H1 (cell line): ENCODE measurements at regions not wholly inside any gene's neighbourhood (a gene's known extent, or its start where the extent isn't known, plus 50 kb on each side); places are given as distances from the start of the nearest gene placed in this dataset.

Source experiments
- CTCF ChIA-PET: fragments of 300-600 bp; sonication (Branson Sonifier 250); formaldehyde crosslinking; loops from one replicate; lab custom pipeline; 2021; ENCODE audit not compliant: partially characterized antibody; lab: Charles Lee
- POLR2A ChIA-PET: fragments of 300-600 bp; sonication (Branson Sonifier 250); formaldehyde crosslinking; loops from one replicate; lab custom pipeline; 2021; ENCODE audit warnings: inconsistent platforms; ENCODE audit not compliant: partially characterized antibody; lab: Charles Lee
- DNase-seq, 2 experiments: peaks; one replicate each; pipeline versions ENCODE4 v3.0.0 to v3.0.0-alpha.2; 2010 to 2022; ENCODE audit warnings: low spot score in 2 of 2, low read depth in 1 of 2, mixed read lengths in 1 of 2
- FAIRE-seq: peaks from 2 replicates; lab custom pipeline; 2011; peaks lifted over from hg19 to GRCh38; lab: Jason Lieb, UNC
- H2AFZ ChIP-seq: 2 replicates; pipeline ENCODE4 v1.8.1; 2012; ENCODE audit warnings: low read length, inconsistent platforms
- H2AK5ac ChIP-seq: 2 replicates; pipeline ENCODE4 v1.6.1; 2013; ENCODE audit warnings: low read depth, low read length
- H2BK120ac ChIP-seq: replicated peaks from 2 replicates; pipeline ENCODE3; 2013; ENCODE audit warnings: low read depth, low read length, inconsistent platforms
- H2BK12ac ChIP-seq: 2 replicates; pipeline ENCODE4 v1.6.1; 2013; ENCODE audit warnings: low read depth, low read length
- H2BK15ac ChIP-seq: 2 replicates; pipeline ENCODE4 v1.6.1; 2013; ENCODE audit warnings: low read length
- H2BK20ac ChIP-seq: 2 replicates; pipeline ENCODE4 v1.6.1; 2013; ENCODE audit warnings: low read length
- H2BK5ac ChIP-seq: 2 replicates; pipeline ENCODE4 v1.6.1; 2013; ENCODE audit warnings: low read depth, low read length
- H3K14ac ChIP-seq: 2 replicates; pipeline ENCODE4 v1.6.1; 2013; ENCODE audit warnings: inconsistent platforms; ENCODE audit not compliant: insufficient read length
- H3K18ac ChIP-seq: 2 replicates; pipeline ENCODE4 v1.6.1; 2013; ENCODE audit warnings: low read length; ENCODE audit errors: extremely low read depth
- H3K23ac ChIP-seq: 2 replicates; pipeline ENCODE4 v1.6.1; 2013; ENCODE audit warnings: inconsistent platforms; ENCODE audit not compliant: insufficient read length
- H3K23me2 ChIP-seq: 2 replicates; pipeline ENCODE4 v1.6.1; 2013; ENCODE audit warnings: low read depth, low read length
- H3K27ac ChIP-seq: 2 replicates; pipeline ENCODE4 v1.6.1; 2011; ENCODE audit warnings: low read depth, low read length, inconsistent platforms
- H3K27me3 ChIP-seq, 4 experiments: replicated peaks in 1 of 4; 1 replicate in 1 of 4; 2 replicates in 3 of 4; pipeline versions ENCODE4 v1.6.1 to v1.8.1; 2011 to 2013; ENCODE audit warnings: low read length in 3 of 4, mild to moderate bottlenecking in 3 of 4, inconsistent platforms in 2 of 4, mixed read lengths in 2 of 4, moderate library complexity in 1 of 4; ENCODE audit not compliant: control insufficient read depth in 3 of 4, insufficient read depth in 3 of 4; ENCODE audit errors: extremely low read depth in 1 of 4
- H3K36me3 ChIP-seq, 4 experiments: 2 replicates each; pipeline versions ENCODE4 v1.6.1 to v1.8.1; 2011 to 2013; ENCODE audit warnings: mild to moderate bottlenecking in 4 of 4, low read length in 3 of 4, moderate library complexity in 2 of 4, control low read depth in 1 of 4, inconsistent platforms in 1 of 4; ENCODE audit not compliant: insufficient read depth in 4 of 4, control insufficient read depth in 2 of 4
- H3K4ac ChIP-seq: replicated peaks from 2 replicates; pipeline ENCODE3; 2013; ENCODE audit warnings: low read length, low read depth, mixed read lengths, inconsistent platforms; ENCODE audit not compliant: insufficient read length
- H3K4me1 ChIP-seq, 4 experiments: replicated peaks in 1 of 4; 1 replicate in 1 of 4; 2 replicates in 3 of 4; pipeline versions ENCODE4 v1.6.1 to v1.8.1; 2011 to 2013; ENCODE audit warnings: low read length in 3 of 4, inconsistent platforms in 2 of 4, mixed read lengths in 1 of 4; ENCODE audit not compliant: insufficient read depth in 4 of 4, control insufficient read depth in 3 of 4
- H3K4me2 ChIP-seq, 2 experiments: 2 replicates each; pipeline versions ENCODE4 v1.6.1 to v1.8.1; 2011 to 2013; ENCODE audit warnings: low read depth in 2 of 2, low read length in 2 of 2, control low read depth in 1 of 2, inconsistent platforms in 1 of 2, mild to moderate bottlenecking in 1 of 2; ENCODE audit not compliant: insufficient read depth in 1 of 2
- H3K4me3 ChIP-seq, 4 experiments: fragments of 200-600, 300-600 bp in 1 of 4; sonication (generic), shearing (Covaris generic), sonication (Bioruptor Twin) in 1 of 4; 2 replicates each; pipeline versions ENCODE4 v1.5.1 to v1.8.1; 2011 to 2016; ENCODE audit warnings: low read length in 4 of 4, low read depth in 3 of 4, control low read depth in 2 of 4, inconsistent platforms in 2 of 4, mild to moderate bottlenecking in 2 of 4, mixed read lengths in 1 of 4, moderate library complexity in 1 of 4; ENCODE audit not compliant: insufficient read depth in 2 of 4; ENCODE audit errors: extremely low read depth in 1 of 4
- H3K56ac ChIP-seq: replicated peaks from 2 replicates; pipeline ENCODE3; 2013; ENCODE audit warnings: low read depth, mild to moderate bottlenecking, mixed read lengths, low read length, inconsistent platforms; ENCODE audit not compliant: insufficient read length
- H3K79me1 ChIP-seq: 2 replicates; pipeline ENCODE4 v1.6.1; 2013; ENCODE audit warnings: low read depth, low read length, control low read depth
- H3K79me2 ChIP-seq, 2 experiments: 2 replicates each; pipeline versions ENCODE4 v1.6.1 to v1.8.1; 2012 to 2013; ENCODE audit warnings: low read length in 2 of 2, mild to moderate bottlenecking in 2 of 2, inconsistent platforms in 1 of 2; ENCODE audit not compliant: insufficient read depth in 2 of 2, control insufficient read depth in 1 of 2
- H3K9ac ChIP-seq, 4 experiments: replicated peaks in 1 of 4; 1 replicate in 1 of 4; 2 replicates in 3 of 4; pipeline versions ENCODE4 v1.6.1 to v1.8.1; 2011 to 2013; ENCODE audit warnings: low read depth in 3 of 4, low read length in 3 of 4, control low read depth in 2 of 4, mild to moderate bottlenecking in 2 of 4, moderate library complexity in 2 of 4, inconsistent platforms in 1 of 4; ENCODE audit errors: extremely low read depth in 1 of 4
- H3K9me3 ChIP-seq, 2 experiments: 2 replicates each; pipeline versions ENCODE4 v1.6.1 to v1.8.1; 2012 to 2013; ENCODE audit warnings: mild to moderate bottlenecking in 2 of 2, moderate library complexity in 2 of 2, control low read depth in 1 of 2, inconsistent platforms in 1 of 2, low read depth in 1 of 2, low read length in 1 of 2, mixed read lengths in 1 of 2; ENCODE audit not compliant: insufficient read depth in 2 of 2
- H4K20me1 ChIP-seq, 2 experiments: replicated peaks in 1 of 2; 2 replicates each; pipeline versions ENCODE3 to v1.8.1; 2011 to 2013; ENCODE audit warnings: inconsistent platforms in 2 of 2, low read length in 2 of 2, mild to moderate bottlenecking in 1 of 2; ENCODE audit not compliant: insufficient read depth in 2 of 2, control insufficient read depth in 1 of 2
- H4K5ac ChIP-seq: 2 replicates; pipeline ENCODE4 v1.6.1; 2013; ENCODE audit warnings: low read length, low read depth, mixed read lengths, inconsistent platforms; ENCODE audit not compliant: insufficient read length
- H4K8ac ChIP-seq: 2 replicates; pipeline ENCODE4 v1.8.0; 2013; ENCODE audit warnings: mild to moderate bottlenecking, moderate library complexity, low read length, inconsistent platforms; ENCODE audit not compliant: insufficient read depth; ENCODE audit errors: extremely low read depth
- H4K91ac ChIP-seq: replicated peaks from 2 replicates; pipeline ENCODE3; 2013; ENCODE audit warnings: low read length, mixed read lengths, inconsistent platforms; ENCODE audit not compliant: insufficient read length
- ASH2L ChIP-seq: fragments of 200-600, 300-600 bp; sonication (generic); IDR thresholded peaks from one replicate; pipeline ENCODE4 v1.7.1; 2017; ENCODE audit warnings: low read length
- ATF2 ChIP-seq: IDR thresholded peaks from 2 replicates; pipeline ENCODE4 v1.6.1; 2012; ENCODE audit warnings: low read length, inconsistent platforms
- BCL11A ChIP-seq, 2 experiments: IDR thresholded peaks; one replicate each; pipeline ENCODE4 v1.6.1; 2011; ENCODE audit warnings: low read depth in 2 of 2, low read length in 2 of 2, mild to moderate bottlenecking in 2 of 2
- E2F6 ChIP-seq: IDR thresholded peaks from 2 replicates; pipeline ENCODE4 v1.6.1; 2012; ENCODE audit warnings: inconsistent platforms
- KDM5A ChIP-seq: fragments of 200-600 bp; IDR thresholded peaks from 2 replicates; pipeline ENCODE4 v1.7.1; 2012; ENCODE audit warnings: mild to moderate bottlenecking, low read length, inconsistent platforms, mixed read lengths
- MAFK ChIP-seq: IDR thresholded peaks from 2 replicates; pipeline ENCODE4 v1.6.1; 2012; ENCODE audit warnings: low read depth, mild to moderate bottlenecking, improper control_type of control experiment, low read length
- NRF1 ChIP-seq: IDR thresholded peaks from 2 replicates; pipeline ENCODE4 v1.6.1; 2011; ENCODE audit warnings: mild to moderate bottlenecking, low read depth, low read length, improper control_type of control experiment
- POLR2AphosphoS5 ChIP-seq: IDR thresholded peaks from 2 replicates; pipeline ENCODE4 v1.6.1; 2011; ENCODE audit warnings: low read depth, low read length
- RXRA ChIP-seq: IDR thresholded peaks from 2 replicates; pipeline ENCODE4 v1.6.1; 2011; ENCODE audit warnings: low read depth, mild to moderate bottlenecking, low read length, moderate library complexity; ENCODE audit not compliant: insufficient read depth
- SIN3A ChIP-seq, 2 experiments: IDR thresholded peaks in 1 of 2; conservative IDR thresholded peaks in 1 of 2; 2 replicates each; pipeline ENCODE4 v1.6.1; 2011 to 2012; ENCODE audit warnings: low read length in 2 of 2, improper control_type of control experiment in 1 of 2, low read depth in 1 of 2, mild to moderate bottlenecking in 1 of 2
- TAF7 ChIP-seq: optimal IDR thresholded peaks from 2 replicates; pipeline ENCODE3; 2011; ENCODE audit warnings: low read depth, mild to moderate bottlenecking, inconsistent platforms, low read length, moderate library complexity, borderline replicate concordance
- WGBS, 2 experiments: shearing (Covaris generic) in 1 of 2; methylation state at CpG; one replicate each; pipeline versions ENCODE4 v1.1.6 to v1.1.7; 2013 to 2015; ENCODE audit warnings: low lambda C conversion rate in 2 of 2, mixed read lengths in 2 of 2, inconsistent platforms in 1 of 2, low coverage in 1 of 2, missing lambda C conversion rate in 1 of 2; ENCODE audit not compliant: insufficient replicate concordance in 2 of 2, insufficient coverage in 1 of 2, insufficient read length in 1 of 2; ENCODE audit errors: extremely low coverage in 1 of 2, missing lambda C conversion rate in 1 of 2; 5-methylcytosine and 5-hydroxymethylcytosine counted together

DNA sequence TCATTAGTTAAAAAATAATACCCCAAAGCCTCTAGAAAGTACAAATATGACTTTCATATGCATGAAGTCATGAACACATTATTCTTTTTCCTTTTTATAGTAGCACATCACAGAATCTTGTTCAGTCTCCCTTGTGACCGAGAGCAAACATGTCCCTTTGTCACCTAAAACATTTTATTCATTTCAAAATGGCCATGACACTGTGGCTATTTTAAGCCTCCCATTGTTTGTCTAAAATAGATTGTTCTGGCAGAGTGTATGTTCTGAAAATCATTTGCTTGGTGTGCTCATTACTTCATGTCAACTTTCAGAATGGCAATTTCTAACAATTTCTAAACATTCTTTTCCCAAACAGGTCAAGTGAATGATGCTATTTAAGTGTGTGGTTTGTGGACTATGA lies 865.0 kb downstream of the JRKL start:
- FAIRE-seq (no peak), DNase-seq (no peak)
- H3K4me2 ChIP-seq, result no peak overlapping the region
- H3K4me1 ChIP-seq, result no peaks in the 10 kb centered on the region
- POLR2A ChIA-PET, result no interaction called here
- WGBS, 2 experiments, result 78% methylated on average over 1 of the region's 1 CpG; no CpG with 5 or more reads in 1 of the 2 experiments
- H3K4me3 ChIP-seq, result no peak overlapping the region
- H3K9ac ChIP-seq, result no peak overlapping the region
- H2BK5ac ChIP-seq, result no peak overlapping the region
- H2BK12ac ChIP-seq, result no peak overlapping the region
- H3K23ac ChIP-seq, result no peak overlapping the region
- H3K27ac ChIP-seq, result no peak overlapping the region
- H3K27me3 ChIP-seq, result no peaks in the 10 kb centered on the region
- H2AK5ac ChIP-seq, result no peak overlapping the region
- no peak overlapping the region for H3K14ac ChIP-seq
- H3K56ac ChIP-seq, result no peak overlapping the region
- no peak overlapping the region for H4K91ac ChIP-seq
- no peak for TF ChIP-seq E2F6
- TF ChIP-seq NRF1, result no peak
- no peak for TF ChIP-seq RXRA
- TF ChIP-seq SIN3A (conservative IDR thresholded peaks at IDR 0.05 in 1 of 2, IDR thresholded peaks at IDR 0.05 in 1 of 2; ENCODE audit: low read depth in 1 of 2, low read length in 2 of 2), result no peak
- TF ChIP-seq POLR2AphosphoS5, result no peak
- TF ChIP-seq BCL11A (IDR thresholded peaks at IDR 0.05; ENCODE audit: low read depth in 2 of 2, low read length in 2 of 2), result no peak
- no peak for TF ChIP-seq ATF2
- TF ChIP-seq ASH2L, result no peak
- TF ChIP-seq KDM5A, result no peak
- no peak for TF ChIP-seq TAF7
- no peak for TF ChIP-seq MAFK
- no peak overlapping the region for H2BK20ac ChIP-seq
- H4K20me1 ChIP-seq, result no peaks in the 10 kb centered on the region
- CTCF ChIA-PET, result no interaction called here
- no peak overlapping the region for H3K4ac ChIP-seq
- no peak overlapping the region for H4K8ac ChIP-seq
- H3K18ac ChIP-seq, result no peak overlapping the region
- no peak overlapping the region for H2BK120ac ChIP-seq
- H3K79me1 ChIP-seq, result no peaks in the 10 kb centered on the region
- no peaks in the 10 kb centered on the region for H3K79me2 ChIP-seq
- H3K23me2 ChIP-seq, result no peaks in the 10 kb centered on the region
- H4K5ac ChIP-seq, result no peak overlapping the region
- H3K36me3 ChIP-seq, result no peaks in the 10 kb centered on the region
- no peaks in the 10 kb centered on the region for H3K9me3 ChIP-seq
- H2AFZ ChIP-seq, result no peak overlapping the region
- no peak overlapping the region for H2BK15ac ChIP-seq
